GM18867 (cell line): ENCODE measurements at regions not wholly inside any gene's neighbourhood (a gene's known extent, or its start where the extent isn't known, plus 50 kb on each side); places are given as distances from the start of the nearest gene placed in this dataset.

Experiments used
- ATAC-seq: cut with Tn5 transposase; IDR thresholded peaks from one replicate; pipeline ENCODE4 v1.9.1; 2021; ENCODE audit warnings: mild to moderate bottlenecking, moderate library complexity; ENCODE audit not compliant: unreplicated experiment

DNA sequence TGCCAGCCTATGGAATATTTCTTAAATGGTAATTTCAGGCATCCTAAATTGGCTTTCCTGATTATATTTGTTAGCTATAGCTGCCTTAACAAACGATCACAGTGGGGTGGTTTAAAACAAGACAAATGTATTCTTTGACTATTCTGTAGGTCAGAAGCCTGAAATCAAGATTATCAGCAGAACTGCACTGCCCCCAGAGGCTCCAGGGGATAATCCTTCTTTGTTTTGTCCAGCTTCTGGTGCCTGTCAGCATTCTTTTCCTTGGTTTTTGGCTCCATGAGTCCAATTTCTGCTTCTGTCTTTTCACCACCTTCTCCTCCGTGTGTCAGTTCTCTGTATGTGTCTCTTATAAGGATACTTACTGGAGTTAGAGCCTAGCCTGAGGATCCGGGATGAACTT, 1282.2 kb upstream of the USP15 start:
- no peak for ATAC-seq

DNA sequence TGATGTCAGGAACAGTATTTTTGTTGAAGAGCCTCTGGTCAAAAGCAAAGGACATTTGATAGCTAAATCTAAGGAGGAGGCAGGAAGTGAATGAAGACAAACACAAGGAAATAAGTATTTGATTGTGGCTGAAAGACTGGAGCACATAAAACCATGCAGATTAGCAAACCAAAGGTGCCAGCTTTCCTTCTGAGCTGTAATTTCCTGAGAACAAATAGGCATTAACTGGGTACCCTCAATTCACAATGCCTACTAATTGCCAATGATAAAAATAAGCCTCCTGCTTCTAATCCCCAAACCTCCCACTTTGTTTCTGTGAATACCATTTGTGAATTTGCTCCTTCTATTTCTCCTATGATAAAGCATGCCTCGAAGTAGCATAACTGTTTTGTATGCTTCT, 1279.6 kb upstream of the USP15 start:
- no peak for ATAC-seq

GRCh38 chr12:60981473-60981872, 1278.7 kb upstream of the USP15 start:
- no peak for ATAC-seq

GRCh38 chr12:60992087-60992486, 1268.1 kb upstream of the USP15 start:
- no peak for ATAC-seq

DNA sequence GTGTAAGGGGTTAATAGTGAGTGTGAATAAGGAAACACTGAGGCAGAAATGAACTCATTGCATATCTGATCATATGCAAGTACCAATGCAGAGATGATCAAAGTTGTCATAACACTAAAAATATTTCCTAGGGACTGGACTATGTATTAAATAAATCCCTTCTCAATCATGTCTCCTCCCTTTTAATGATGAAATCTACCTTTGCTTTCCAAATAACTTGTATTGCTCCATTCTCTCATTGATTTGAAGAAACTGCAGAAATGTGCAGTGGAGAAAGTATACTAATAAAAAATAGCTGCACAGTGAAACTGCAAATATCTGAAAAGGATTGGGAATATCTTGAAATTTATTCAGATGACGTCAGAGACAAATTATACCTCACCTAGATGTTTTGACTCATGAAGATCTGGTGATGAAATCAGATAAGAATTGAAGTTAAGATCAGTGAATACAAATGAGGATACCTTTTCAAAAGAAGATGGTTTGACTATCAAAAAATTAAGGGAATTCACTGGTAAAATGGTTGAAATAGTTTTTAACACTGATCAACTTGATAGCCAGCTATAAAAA, 1264.9 kb upstream of the USP15 start:
- ATAC-seq: no peak

DNA sequence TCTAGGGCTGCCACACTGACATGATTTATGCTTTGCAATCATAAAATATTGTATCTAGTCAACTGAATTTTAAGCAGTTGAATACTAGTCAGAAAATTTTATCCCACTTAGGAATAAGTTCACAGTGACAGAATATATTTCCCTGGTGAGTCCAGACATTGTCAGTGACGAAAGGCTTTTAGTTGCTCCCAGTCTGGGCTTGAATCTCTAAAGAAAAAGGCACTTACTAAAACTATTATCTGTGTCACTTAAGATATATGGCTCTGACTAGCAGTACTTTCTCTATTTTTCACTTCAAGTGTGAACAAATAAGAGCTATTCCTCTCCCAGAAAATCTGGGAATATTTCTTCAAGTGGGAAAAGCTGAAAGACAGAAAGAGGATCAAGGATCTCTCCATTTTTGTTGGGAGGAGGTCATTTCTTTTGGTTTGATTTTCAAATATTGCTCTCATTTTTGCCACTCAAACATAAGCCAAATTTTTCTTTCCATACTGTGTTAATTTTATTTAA, 1262.3 kb upstream of the USP15 start:
- no peak for ATAC-seq

GRCh38 chr12:61009192-61009591, 1251.0 kb upstream of the USP15 start:
- no peak for ATAC-seq

- no peak for ATAC-seq
These were observed 1248.3 kb upstream of the USP15 start for GRCh38 chr12:61011767-61012423.

DNA sequence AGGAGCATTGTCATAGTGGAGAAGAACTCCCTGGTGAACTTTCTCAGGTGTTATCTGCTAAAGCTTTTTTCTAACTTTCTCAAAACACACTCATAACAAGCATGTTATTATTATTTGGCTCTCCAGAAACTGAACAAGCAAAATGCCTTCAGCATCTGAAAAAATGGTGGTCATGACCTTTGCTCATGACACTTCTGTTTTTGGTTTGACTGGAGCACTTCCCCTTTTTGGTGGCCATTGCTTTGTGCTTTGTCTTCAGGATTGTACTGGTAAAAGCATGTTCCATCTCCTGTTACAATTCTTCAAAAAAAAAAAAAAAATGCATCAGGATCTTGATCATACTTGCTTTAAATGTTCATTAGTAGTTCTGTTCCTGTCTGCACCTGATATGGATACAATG, 1241.6 kb upstream of the USP15 start:
- peak; percentile 79 for ATAC-seq

DNA sequence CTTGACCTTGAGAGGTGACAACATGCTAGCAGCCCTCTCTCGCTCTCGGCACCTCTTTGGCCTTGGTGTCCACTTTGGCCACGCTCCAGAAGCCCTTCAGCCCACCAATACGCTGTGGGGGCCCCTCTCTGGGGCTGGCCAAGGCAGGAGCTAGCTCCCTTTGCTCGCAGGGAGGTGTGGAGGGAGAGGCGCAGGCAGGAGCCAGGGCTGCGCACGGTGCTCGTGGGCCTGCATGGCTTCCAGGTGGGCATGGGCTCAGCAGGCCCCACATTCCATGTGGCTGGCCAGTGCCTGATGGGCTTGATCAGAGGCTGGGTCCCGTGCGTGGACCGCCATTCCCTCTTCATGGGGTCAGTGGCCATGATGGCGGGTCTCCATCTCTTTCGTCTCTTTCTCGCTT, 1237.0 kb upstream of the USP15 start:
- ATAC-seq: no peak

- ATAC-seq: no peak
These were observed 1230.7 kb upstream of the USP15 start for GRCh38 chr12:61029516-61029915.

DNA sequence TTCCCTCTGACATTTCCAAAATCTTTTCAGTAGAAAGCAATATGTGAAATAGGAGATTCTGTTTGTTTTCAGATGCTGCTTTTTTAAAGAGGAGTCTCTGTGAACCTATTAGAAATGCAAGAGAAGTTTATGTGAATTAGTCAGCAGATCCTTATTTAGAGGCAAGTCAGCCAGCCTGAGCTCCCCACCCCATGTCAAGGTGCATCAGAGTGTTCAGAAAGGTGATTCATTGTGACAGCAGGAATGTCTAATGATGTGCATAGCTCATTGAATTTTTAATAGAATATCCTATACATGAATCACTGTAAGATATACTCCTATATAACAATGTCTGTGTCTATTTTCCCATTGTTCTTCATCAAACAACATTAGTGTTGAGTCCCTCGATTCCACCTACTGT, 1222.4 kb upstream of the USP15 start:
- ATAC-seq: no peak

GRCh38 chr12:61043838-61044237, 1216.4 kb upstream of the USP15 start:
- ATAC-seq: no peak

DNA sequence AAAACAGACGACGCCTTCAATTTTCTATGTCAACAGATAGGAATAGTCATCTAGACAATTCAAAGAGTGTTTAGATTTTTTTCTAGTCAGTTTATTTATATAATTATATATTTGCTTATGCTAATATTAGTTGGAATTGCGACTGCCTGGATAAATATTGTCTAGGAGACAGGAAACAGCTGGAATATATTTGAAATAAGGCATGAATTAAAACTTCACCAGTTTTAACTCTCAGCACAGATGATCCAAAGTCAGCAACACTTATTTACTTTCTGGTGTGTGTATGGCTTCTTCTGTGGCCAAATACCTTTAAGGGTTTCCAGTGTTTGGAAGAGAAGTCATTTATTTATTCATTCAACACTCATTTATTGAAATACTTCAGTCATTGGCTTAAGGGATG, 1215.4 kb upstream of the USP15 start:
- ATAC-seq: no peak

DNA sequence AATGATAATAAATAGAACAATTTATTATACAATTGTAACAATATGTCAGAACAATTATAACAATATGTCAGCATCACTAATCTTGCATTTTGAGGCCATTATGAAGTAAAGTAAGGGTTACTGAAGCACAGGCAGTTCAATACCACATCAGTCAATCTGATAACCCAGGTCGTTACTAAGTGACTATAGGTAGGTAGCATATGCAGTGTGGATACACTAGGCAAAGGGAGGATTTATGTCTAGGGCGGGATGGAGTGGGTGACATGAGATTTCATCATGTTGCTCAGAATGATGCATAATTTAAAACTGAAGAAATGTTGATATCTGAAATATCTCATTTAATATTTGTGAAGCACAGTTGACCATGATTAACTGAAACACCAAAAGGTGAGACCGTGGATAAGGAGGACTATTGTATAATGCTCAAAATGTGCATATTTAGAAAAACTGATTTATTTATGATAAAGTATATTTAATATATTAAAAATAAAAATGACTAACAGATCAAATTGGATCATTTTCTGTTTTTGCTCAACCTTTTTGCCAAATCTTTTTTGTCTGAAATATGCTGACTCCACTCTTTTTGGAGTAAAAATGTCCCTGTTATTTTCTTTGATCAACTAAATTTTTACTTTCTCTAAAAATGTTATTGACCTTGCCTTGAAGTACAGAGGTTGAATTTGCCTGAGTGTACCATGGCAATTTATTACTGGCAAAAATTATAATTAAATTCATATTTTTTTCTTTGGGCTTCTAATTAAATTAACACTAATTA, 1189.4 kb upstream of the USP15 start:
- ATAC-seq: no peak

DNA sequence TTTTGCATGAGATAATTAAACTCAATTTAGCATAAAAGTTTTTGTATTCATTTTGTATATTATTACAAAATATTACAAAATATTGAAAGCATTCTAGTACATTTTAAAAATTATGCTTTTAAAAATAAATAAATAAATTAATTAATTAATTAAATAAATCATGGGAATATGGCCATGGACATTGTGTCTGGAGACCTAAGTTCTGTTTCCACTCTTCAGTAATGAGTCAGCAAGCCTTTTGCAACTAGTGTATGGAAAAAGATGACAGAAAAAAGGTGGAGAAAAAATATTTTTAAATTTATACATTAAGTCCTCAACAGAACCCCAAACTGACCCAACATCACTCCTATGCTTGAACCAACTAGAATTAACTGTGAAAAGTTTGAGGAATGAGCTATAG, 1187.5 kb upstream of the USP15 start:
- ATAC-seq: no peak

DNA sequence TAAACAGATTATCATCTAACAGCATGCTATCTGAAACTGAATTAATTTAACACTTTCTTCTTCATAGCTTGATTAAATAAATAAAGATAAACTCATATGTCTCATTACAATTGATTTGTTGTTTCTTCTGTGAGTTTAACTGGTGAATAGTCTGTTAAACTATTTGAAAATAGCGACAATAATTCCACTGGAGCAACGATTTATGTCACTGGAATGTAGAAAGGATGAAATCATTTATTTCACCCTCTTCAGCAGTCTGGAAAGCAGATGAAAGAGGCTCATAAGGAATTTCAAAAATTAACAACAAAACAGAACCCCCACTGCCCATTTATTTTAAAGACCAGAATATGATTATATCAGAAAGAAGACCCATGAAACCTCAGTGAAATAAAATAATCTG, 1165.1 kb upstream of the USP15 start:
- no peak for ATAC-seq

DNA sequence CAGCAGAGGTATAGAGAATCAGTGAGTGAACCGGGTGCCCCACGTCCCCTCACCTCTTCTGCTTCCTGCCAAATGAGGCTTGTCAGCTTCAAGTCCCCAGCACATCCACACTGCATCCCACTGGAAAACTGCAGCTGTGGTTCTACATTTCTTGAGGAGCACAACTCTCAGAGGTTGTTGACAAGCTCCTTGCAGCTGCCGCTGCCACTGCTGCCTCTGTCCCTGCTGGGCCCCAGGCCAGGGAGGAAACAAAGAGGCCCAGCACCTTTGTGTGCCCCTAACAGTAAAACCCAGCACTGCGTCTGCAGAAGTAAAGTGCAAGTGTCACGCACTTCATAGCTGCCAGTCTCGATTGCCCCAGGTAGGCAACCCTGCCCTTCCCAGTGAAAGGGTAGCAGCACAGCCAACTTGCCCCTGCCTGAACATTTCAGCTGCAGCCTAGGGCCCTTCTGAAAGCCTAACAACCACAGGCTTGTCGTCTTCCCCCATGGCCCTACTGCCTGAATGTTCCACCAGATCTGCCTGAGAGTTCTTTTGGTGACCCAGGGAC, 1162.1 kb upstream of the USP15 start:
- no peak for ATAC-seq

DNA sequence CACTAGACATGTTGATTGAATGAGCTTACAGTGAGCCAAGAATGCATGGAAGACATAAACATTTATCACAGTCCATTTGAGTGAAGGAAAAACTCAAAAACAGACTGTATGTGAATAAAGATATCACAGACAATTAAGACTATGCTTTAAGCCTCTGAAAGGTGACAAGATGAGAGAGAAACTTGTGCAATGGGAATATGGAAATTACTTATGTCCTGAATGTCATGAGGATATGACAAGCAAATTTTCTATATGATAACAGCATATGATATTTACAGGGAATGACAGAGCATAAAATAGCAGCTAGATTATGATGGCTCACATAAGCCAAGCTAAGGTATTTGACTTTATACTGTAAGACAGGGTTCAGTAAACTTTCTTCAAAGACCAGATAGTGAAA, 1153.1 kb upstream of the USP15 start:
- ATAC-seq: no peak

DNA sequence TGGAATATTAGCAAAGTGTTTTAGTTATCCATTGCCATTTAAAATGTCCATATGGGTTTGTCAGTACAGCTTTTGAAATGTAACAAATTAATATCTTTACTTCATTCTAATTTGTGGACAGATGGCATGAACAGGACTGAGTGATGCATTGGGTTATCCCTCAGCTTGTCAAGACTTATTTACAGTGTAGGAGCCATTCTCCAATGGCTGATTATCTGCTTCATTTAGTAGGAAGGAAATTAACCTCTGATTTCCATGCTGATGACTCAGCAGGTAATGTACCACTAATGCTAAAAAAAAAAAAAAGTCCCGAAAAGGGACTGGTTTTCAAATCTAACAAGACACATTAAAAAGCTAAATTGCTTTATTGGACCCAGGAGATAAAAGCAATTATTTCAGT, 1149.0 kb upstream of the USP15 start:
- no peak for ATAC-seq

- ATAC-seq: no peak
These were observed 1122.4 kb upstream of the USP15 start for GRCh38 chr12:61137677-61138414.
